ENCODE measurements at regions not wholly inside any gene's neighbourhood (a gene's known extent, or its start where the extent isn't known, plus 50 kb on each side); places are given as distances from the start of the nearest gene placed in this dataset.

GRCh38 chr2:146652311-146652710 is 1192.5 kb upstream of the ACVR2A start:
- Histone ChIP-seq H3K27ac (ENCODE audit: low read depth, low read length, poor library complexity, severe bottlenecking) (no peak overlapping the region), H3K4me3 (ENCODE audit: low read depth, low read length, poor library complexity, severe bottlenecking) (no peak overlapping the region), H3K36me3 (ENCODE audit: insufficient read depth, low read length, poor library complexity, severe bottlenecking) (no peaks in the 10 kb centered on the region), H3K27me3 (replicated peaks; ENCODE audit: insufficient read depth, low read depth, low read length, poor library complexity) (no peaks in the 10 kb centered on the region), H3K4me1 (ENCODE audit: insufficient read depth, low read length, poor library complexity, severe bottlenecking) (no peaks in the 10 kb centered on the region), H3K9me3 (ENCODE audit: low read depth, low read length, poor library complexity, severe bottlenecking) (peaks cover 4% of the 10 kb centered on the region)
- DNase-seq (ENCODE audit: low spot score), result no peak
- CTCF ChIA-PET, result no interaction called here
- intact Hi-C loops (cut with micrococcal nuclease; ENCODE audit: unreplicated experiment), result no loop called here
- TF ChIP-seq CTCF (conservative IDR thresholded peaks at IDR 0.05; ENCODE audit: low read depth, low read length) (no peak), EZH2 (IDR thresholded peaks at IDR 0.05; ENCODE audit: borderline replicate concordance, low read depth, low read length, poor library complexity, severe bottlenecking) (no peak)
- no TSS peak for BruUV-seq (replicated peaks)
- POLR2A ChIA-PET (ENCODE audit: low non-redundant PET), result no interaction called here

GRCh38 chr2:146651361-146651760 is 1193.5 kb upstream of the ACVR2A start:
- TF ChIP-seq EZH2 (IDR thresholded peaks at IDR 0.05; ENCODE audit: borderline replicate concordance, low read depth, low read length, poor library complexity, severe bottlenecking), result no peak
- TF ChIP-seq CTCF (conservative IDR thresholded peaks at IDR 0.05; ENCODE audit: low read depth, low read length), result no peak
- no TSS peak for BruUV-seq (replicated peaks)
- Histone ChIP-seq H3K36me3 (ENCODE audit: insufficient read depth, low read length, poor library complexity, severe bottlenecking) (no peaks in the 10 kb centered on the region), H3K27ac (ENCODE audit: low read depth, low read length, poor library complexity, severe bottlenecking) (no peak overlapping the region), H3K9me3 (ENCODE audit: low read depth, low read length, poor library complexity, severe bottlenecking) (no peaks in the 10 kb centered on the region), H3K27me3 (replicated peaks; ENCODE audit: insufficient read depth, low read depth, low read length, poor library complexity) (no peaks in the 10 kb centered on the region), H3K4me1 (ENCODE audit: insufficient read depth, low read length, poor library complexity, severe bottlenecking) (no peaks in the 10 kb centered on the region), H3K4me3 (ENCODE audit: low read depth, low read length, poor library complexity, severe bottlenecking) (no peak overlapping the region)
- intact Hi-C loops (cut with micrococcal nuclease; ENCODE audit: unreplicated experiment), result no loop called here
- CTCF ChIA-PET, result no interaction called here
- no peak for DNase-seq (ENCODE audit: low spot score)
- POLR2A ChIA-PET (ENCODE audit: low non-redundant PET), result no interaction called here

- CTCF ChIA-PET, result no interaction called here
- no TSS peak for BruUV-seq (replicated peaks)
- no peak for DNase-seq (ENCODE audit: low spot score)
- H3K4me1 ChIP-seq (ENCODE audit: insufficient read depth, low read length, poor library complexity, severe bottlenecking), result no peaks in the 10 kb centered on the region
- no peaks in the 10 kb centered on the region for H3K36me3 ChIP-seq (ENCODE audit: insufficient read depth, low read length, poor library complexity, severe bottlenecking)
- H3K27ac ChIP-seq (ENCODE audit: low read depth, low read length, poor library complexity, severe bottlenecking), result no peak overlapping the region
- intact Hi-C loops (cut with micrococcal nuclease; ENCODE audit: unreplicated experiment), result no loop called here
- H3K4me3 ChIP-seq (ENCODE audit: low read depth, low read length, poor library complexity, severe bottlenecking), result no peak overlapping the region
- H3K27me3 ChIP-seq (replicated peaks; ENCODE audit: insufficient read depth, low read depth, low read length, poor library complexity), result no peaks in the 10 kb centered on the region
- POLR2A ChIA-PET (ENCODE audit: low non-redundant PET), result no interaction called here
- H3K9me3 ChIP-seq (ENCODE audit: low read depth, low read length, poor library complexity, severe bottlenecking), result no peaks in the 10 kb centered on the region
- TF ChIP-seq CTCF (conservative IDR thresholded peaks at IDR 0.05; ENCODE audit: low read depth, low read length) (no peak), EZH2 (IDR thresholded peaks at IDR 0.05; ENCODE audit: borderline replicate concordance, low read depth, low read length, poor library complexity, severe bottlenecking) (no peak)
Observed at GRCh38 chr2:146642066-146642465, 1202.8 kb upstream of the ACVR2A start.
